ENCODE measurements at regions not wholly inside any gene's neighbourhood (a gene's known extent, or its start where the extent isn't known, plus 50 kb on each side); places are given as distances from the start of the nearest gene placed in this dataset.

GRCh38 chr7:46972205-46972604, 609.7 kb downstream of the TNS3 start:
- no peak for TF ChIP-seq CTCF (IDR thresholded peaks at IDR 0.05)
- TF ChIP-seq EZH2 (IDR thresholded peaks at IDR 0.05): no peak
